ENCODE measurements at regions not wholly inside any gene's neighbourhood (a gene's known extent, or its start where the extent isn't known, plus 50 kb on each side); places are given as distances from the start of the nearest gene placed in this dataset.

DNA sequence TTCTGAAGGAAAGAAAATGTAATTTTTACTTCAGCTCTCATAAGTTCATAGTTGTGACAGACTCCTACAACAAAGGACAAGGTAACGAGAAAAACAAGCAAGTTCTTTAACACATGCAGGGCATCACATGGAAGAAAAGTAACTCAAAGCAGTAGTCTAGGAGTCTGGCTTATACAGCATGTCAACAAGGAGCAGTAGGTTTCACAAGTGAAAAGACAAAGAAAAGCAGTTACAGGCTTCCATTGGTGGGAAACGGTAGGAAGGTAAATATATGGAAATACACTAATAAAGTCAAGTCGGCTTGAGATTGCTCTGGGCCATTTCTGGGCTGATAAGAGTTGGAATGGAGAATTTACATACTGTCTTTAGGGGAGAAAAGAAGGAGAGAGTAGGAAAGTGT lies 228.4 kb upstream of the ZFP42 start:
- CTCF ChIA-PET: no interaction called here

DNA sequence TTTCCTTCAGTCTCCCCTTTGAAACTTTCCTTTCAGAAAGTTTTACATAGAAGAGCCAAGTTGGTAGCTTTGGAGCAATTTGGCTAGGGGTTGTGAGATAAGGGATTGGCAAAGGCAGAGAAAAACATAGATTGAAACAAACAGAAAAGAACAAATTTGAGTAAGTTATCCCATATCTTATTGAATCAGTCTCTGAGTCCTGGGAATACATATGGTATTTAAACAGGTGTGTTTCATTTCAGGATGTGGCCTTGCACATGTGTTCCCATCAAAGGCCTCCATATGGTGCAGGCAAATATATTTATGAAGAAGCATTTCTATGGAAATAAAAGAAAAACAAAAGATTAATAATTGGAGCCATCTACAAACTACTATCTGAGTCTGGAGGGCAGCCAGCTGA lies 227.9 kb upstream of the ZFP42 start:
- DNase-seq (ENCODE audit: low spot score): no peak
- TF ChIP-seq, protein P1, sequence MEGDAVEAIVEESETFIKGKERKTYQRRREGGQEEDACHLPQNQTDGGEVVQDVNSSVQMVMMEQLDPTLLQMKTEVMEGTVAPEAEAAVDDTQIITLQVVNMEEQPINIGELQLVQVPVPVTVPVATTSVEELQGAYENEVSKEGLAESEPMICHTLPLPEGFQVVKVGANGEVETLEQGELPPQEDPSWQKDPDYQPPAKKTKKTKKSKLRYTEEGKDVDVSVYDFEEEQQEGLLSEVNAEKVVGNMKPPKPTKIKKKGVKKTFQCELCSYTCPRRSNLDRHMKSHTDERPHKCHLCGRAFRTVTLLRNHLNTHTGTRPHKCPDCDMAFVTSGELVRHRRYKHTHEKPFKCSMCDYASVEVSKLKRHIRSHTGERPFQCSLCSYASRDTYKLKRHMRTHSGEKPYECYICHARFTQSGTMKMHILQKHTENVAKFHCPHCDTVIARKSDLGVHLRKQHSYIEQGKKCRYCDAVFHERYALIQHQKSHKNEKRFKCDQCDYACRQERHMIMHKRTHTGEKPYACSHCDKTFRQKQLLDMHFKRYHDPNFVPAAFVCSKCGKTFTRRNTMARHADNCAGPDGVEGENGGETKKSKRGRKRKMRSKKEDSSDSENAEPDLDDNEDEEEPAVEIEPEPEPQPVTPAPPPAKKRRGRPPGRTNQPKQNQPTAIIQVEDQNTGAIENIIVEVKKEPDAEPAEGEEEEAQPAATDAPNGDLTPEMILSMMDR (conservative IDR thresholded peaks at IDR 0.05; ENCODE audit: low read depth): no peak
- H3K27ac ChIP-seq: no peak overlapping the region
- POLR2A ChIA-PET (ENCODE audit: low non-redundant PET): no interaction called here
- CTCF ChIA-PET: no interaction called here

More for the DNA sequence above, 228.4 kb upstream of the ZFP42 start:
- no peak for DNase-seq (ENCODE audit: low spot score)
- no peak overlapping the region for H3K27ac ChIP-seq
- POLR2A ChIA-PET (ENCODE audit: low non-redundant PET): no interaction called here
- TF ChIP-seq, protein P1 (conservative IDR thresholded peaks at IDR 0.05; ENCODE audit: low read depth): no peak

DNA sequence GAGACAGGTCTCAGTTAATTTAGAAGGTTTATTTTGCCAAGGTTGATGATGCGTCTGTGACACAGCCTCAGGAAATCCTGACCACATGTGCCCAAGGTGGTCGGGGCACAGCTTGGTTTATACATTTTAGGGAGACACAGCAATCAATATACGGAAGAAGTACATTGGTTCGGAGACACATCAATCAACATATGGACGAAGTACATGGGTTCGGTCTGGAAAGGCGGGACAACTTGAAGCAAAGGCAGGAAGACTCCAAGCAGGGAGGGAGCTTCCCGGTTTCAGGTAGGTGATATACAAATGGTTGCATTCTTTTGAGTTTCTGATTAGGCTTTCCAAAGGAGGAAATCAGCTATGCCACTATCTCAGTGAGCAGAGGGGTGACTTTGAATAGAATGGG lies 225.2 kb upstream of the ZFP42 start:
- DNase-seq (ENCODE audit: low spot score): no peak
- ChIA-PET CTCF (interaction anchor here (0.6 to 0.7 kb wide), 2 partner anchors 772 to 1097 kb away, joined by 3 read pairs; no protein-coding TSS in a partner anchor), POLR2A (ENCODE audit: low non-redundant PET) (no interaction called here)
- no peak overlapping the region for H3K27ac ChIP-seq
- TF ChIP-seq, protein P1 (conservative IDR thresholded peaks at IDR 0.05; ENCODE audit: low read depth): no peak

DNA sequence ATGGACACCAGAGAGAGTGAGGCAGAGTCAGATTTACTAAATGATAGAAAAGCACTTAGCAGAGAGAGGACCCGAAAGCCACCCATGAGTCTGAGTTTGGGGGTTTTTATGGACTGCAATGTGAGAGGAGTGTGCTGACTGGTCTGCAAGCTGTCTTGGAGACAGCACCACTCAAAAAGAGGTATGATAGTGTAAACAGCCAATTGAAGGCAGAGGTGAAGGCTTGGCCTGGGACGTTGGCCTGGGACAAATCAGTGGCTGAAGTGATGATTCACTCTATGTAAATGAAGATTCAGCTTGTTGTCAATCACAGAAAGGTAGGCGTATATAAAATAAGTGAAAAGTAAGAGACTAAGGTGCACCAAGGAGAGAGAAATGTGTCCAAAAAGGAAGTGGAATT lies 217.6 kb upstream of the ZFP42 start:
- CTCF ChIA-PET: no interaction called here

DNA sequence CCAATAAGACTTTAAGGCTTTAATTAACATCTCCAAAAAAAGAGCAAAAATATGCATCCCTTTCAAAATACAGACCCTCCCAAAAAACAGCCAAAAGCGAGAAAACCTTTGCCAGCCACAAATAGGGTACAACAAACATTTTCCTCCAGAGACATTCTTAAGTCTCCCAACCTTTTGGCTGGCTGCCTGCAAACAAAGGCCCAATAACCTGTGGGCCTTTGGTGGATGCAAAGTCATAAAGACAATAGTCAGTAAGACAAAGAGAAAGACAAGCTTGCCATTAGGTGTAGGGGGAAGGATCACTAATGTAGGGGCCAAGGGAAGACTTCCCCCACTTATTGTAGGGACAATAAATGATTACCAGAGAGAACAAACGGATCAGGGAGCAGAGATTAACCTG lies 215.5 kb upstream of the ZFP42 start:
- DNase-seq (ENCODE audit: low spot score): no peak
- TF ChIP-seq, protein P1 (conservative IDR thresholded peaks at IDR 0.05; ENCODE audit: low read depth): no peak
- no peak overlapping the region for H3K27ac ChIP-seq
- POLR2A ChIA-PET (ENCODE audit: low non-redundant PET): no interaction called here
- CTCF ChIA-PET: interaction anchor here (0.6 to 0.8 kb wide), 2 partner anchors 54 to 564 kb away, joined by 6 to 7 read pairs; no protein-coding TSS in a partner anchor

More for the DNA sequence above, 217.6 kb upstream of the ZFP42 start:
- H3K27ac ChIP-seq: no peak overlapping the region
- TF ChIP-seq, protein P1 (conservative IDR thresholded peaks at IDR 0.05; ENCODE audit: low read depth): no peak
- POLR2A ChIA-PET (ENCODE audit: low non-redundant PET): no interaction called here
- no peak for DNase-seq (ENCODE audit: low spot score)

DNA sequence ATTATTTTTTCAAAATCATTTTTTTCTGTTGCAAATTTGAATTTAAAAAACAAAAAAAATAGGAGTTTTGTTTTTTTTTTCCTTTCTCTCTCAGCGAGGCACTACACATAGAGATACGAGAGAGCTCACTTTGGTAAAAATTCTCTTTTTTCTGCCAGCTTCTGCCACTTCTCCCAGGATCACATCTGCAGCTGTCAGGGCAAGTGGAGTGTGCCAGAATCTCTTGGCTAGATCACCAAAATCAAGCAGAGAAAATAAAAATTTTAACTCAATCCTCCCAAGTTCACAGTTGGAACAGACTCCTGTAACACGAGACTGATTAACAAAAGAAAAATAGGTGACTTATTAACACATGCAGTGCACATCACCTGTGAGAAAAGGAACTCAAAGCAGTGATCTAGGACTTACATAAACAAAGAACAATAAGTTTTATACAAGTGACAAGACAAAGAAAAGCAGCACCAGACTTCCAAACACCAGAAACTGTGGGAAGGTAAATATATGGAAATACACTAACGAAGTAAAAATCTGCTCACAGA lies 213.2 kb upstream of the ZFP42 start:
- TF ChIP-seq, protein P1 (conservative IDR thresholded peaks at IDR 0.05; ENCODE audit: low read depth): no peak
- CTCF ChIA-PET: no interaction called here
- no peak for DNase-seq (ENCODE audit: low spot score)
- no peak overlapping the region for H3K27ac ChIP-seq
- POLR2A ChIA-PET (ENCODE audit: low non-redundant PET): no interaction called here

Measured in RWPE1 (cell line).